DMS53 treated with DMSO at 0.1 percent for 48 hours (cell line): ENCODE measurements at regions not wholly inside any gene's neighbourhood (a gene's known extent, or its start where the extent isn't known, plus 50 kb on each side); places are given as distances from the start of the nearest gene placed in this dataset.
"Not testable (repeated sequence)": the region's sequence is repeated elsewhere in the genome, so short reads cannot be mapped to it uniquely, and the experiment has no call there.

ENCODE experiments used
- DNase-seq: peaks from one replicate; lab custom pipeline; 2025; ENCODE audit not compliant: unreplicated experiment; lab: John Stamatoyannopoulos, UW

- peak; percentile 63 for DNase-seq
These were observed 53.1 kb upstream of the HMCN1 start for GRCh38 chr1:185681034-185681633.

DNA sequence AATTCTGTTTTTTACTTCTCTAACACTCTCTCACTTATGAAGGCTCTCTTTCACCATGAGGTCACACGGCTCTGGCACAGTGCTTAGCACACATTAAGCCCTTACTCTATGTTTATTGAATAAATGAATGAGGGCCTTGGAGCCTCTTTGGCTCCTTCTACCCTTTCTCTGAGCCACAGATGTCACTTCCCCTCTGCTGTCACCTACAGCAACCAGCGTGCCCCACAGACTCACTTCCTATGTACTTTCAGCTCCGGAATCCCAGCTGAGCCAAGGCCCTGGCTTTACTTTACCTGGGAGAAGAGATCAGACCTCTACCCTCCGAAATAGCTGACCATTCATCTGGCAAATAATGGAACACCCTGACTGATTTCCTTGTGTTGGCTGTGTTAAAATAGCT, 53.7 kb upstream of the HMCN1 start:
- DNase-seq: no peak

GRCh38 chr1:185679220-185679619, 55.0 kb upstream of the HMCN1 start:
- no peak for DNase-seq

- no peak for DNase-seq
These were observed 57.2 kb upstream of the HMCN1 start for GRCh38 chr1:185676969-185677368.

- peak; percentile 91 for DNase-seq
These were observed 60.0 kb upstream of the HMCN1 start for GRCh38 chr1:185674201-185674600.

GRCh38 chr1:185672719-185673360, 61.4 kb upstream of the HMCN1 start:
- no peak for DNase-seq

DNA sequence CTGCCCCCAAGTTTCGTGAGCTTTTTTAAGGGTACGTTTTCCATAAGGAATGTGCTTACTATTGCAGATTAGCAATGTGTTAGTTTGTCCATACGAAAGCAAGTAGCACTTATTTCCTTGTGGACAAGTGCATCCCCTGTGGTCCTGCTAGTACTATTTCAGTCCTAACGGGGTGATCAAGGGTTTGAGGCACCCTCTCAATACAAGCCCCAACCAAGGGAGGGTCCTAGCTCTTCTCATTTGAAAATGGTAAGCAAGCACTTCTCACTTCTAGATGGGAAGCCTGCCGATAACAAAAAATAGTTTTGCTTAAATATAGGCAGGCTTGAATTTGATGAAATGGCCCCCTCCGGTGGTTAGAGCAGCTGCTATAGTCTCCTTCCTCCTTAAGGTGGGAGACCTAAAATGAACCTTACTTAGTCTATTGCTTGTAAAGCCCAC, 64.0 kb upstream of the HMCN1 start:
- peak; percentile 17 for DNase-seq

DNA sequence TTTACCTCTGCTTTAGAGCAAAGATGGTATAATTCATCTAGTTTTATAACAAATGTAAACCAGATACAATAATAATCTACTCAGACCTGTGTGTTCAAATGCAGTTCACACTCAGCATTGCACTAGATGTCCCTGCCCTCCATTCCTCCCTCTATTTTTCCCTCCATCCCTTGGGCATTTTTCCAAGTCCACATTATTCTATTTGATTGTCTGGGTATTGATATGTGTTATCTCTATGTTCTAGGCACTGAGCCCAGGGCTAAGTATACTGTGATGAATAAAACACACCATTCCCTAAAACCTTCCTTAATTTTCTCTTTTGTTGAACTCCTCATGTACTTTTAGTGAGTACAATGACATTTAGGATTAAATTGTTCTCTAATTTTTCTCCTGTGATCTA, 66.2 kb upstream of the HMCN1 start:
- no peak for DNase-seq

GRCh38 chr1:185666582-185666981, 67.6 kb upstream of the HMCN1 start:
- DNase-seq: no peak

GRCh38 chr1:185663771-185664296, 70.4 kb upstream of the HMCN1 start:
- DNase-seq: no peak

DNA sequence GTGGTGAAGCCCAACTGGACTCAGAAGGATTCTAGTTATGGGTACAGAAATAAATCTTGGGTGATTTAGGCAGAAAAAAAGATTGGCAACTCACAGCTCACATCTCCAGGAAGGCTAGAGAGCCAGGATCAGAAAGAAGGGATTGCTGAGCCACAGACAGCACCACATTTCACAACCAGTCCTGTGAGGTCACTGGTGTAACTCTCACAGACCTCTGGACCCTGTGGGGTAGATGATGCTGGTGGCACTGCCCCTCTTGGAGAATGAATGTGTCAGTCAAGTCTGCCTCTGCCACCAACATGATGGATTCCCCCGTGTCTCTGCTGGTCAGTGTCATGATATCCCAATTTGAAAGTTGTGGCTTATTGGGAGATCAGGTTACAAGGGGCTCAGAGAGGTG, 70.9 kb upstream of the HMCN1 start:
- no peak for DNase-seq

DNA sequence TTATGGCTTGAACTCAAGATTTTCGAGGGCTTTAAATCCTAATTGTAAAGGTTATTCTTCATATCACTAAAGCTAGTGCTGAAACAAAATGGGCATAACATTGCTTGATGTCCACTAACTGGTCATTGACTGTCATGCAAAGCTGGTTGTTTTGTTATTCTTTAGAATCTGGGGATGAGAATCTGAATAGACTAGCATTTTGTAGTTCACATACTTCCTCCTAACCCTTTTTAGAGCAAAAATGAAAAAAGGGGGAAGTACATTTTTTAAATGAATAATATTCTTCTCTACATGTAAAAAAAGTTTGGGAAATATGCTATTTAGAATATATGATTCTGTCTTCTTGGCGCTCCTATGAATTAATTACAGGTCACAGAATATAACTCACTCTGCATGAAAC, 72.2 kb upstream of the HMCN1 start:
- DNase-seq: no peak

GRCh38 chr1:185656663-185657062, 77.5 kb upstream of the HMCN1 start:
- no peak for DNase-seq

DNA sequence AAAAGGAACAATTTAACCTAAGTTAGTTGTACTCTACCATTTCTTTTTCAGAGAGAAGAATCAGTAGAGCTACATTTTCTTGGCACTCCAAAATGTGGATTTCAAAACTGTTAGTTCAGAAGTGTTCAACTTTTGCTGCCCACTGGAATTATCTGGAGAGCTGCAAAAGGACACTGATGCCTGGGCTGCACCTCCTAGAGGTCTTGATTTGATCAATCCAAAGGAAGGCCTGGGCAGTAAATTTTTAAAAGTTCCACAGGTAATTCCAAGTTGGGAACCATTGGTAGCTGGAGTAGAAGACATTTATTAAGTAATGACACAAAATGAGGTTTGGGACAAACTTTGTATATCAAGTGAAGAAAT, 79.3 kb upstream of the HMCN1 start:
- DNase-seq: no peak

DNA sequence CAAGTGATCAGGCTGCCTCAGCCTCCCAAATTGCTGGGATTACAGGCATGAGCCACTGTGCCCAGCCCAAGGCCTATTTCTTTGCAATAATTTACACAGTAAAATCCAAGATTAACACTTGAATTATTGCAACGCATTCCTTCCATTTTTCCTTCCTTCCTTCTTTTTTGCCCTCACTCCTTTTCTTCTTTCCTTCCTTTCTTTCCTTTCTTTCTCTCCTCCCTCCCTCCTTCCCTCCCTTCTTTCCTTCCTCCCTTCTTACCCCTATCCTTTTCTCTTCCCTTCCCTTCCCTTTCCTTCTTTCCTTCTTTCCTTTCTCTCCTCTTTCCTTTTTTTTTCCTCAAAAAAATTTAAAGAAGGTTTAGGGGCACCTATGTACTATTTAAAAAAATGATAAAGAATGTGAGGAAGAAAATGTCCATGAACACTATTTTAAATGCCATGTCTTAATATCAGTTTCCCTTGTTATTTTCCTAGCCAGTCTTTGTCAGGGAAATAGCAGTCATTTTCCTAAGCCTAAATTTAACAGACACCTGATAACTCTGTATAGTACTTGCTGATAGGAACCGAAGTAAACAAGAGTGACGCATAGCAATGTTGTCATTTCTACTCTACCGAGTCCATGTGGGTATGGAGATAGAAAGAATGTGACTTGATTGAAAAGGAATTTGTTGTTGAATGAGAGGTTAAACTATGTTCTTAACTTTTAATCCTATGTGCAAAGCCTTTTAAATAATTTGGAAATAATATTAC, 79.8 kb upstream of the HMCN1 start:
- DNase-seq: no peak

- DNase-seq: no peak
These were observed 80.6 kb upstream of the HMCN1 start for GRCh38 chr1:185653615-185654014.

- DNase-seq: peak; percentile 10
These were observed 81.8 kb upstream of the HMCN1 start for GRCh38 chr1:185652348-185652747.

GRCh38 chr1:185650602-185651230, 83.5 kb upstream of the HMCN1 start:
- no peak for DNase-seq

GRCh38 chr1:185648858-185649589, 85.2 kb upstream of the HMCN1 start:
- no peak for DNase-seq

DNA sequence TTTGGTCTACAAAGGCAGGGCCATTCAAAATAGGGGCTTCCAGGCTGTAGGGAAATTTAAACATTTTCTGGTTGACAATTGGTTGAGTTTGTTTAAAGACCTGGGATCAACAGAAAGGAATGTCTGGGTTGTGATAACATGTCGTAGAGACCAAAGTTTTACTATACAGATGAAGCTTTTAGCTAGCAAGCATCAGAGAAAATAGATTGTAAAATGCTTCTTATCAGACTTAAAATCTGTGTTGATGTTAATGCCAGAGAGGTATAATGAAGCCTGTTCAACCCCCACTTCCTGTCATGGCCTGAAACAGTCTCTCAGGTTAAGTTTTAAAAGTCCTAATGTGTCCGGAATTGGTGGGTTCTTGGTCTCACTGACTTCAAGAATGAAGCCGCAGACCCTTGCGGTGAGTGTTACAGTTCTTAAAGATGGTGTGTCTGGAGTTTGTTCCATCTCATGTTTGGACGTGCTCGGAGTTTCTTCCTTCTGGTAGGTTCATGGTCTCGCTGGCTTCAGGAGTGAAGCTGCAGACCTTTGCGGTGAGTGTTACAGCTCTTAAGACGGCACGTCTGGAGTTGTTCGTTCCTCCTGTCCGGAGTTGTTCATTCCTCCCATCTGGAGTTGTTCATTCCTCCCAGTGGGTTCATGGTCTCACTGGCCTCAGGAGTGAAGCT, 86.5 kb upstream of the HMCN1 start:
- not testable (repeated sequence) for DNase-seq
